ENCODE measurements at regions not wholly inside any gene's neighbourhood (a gene's known extent, or its start where the extent isn't known, plus 50 kb on each side); places are given as distances from the start of the nearest gene placed in this dataset.

- H3K27ac Mint-ChIP-seq (ENCODE audit: unreplicated experiment): no peak overlapping the region
- H3K27me3 ChIP-seq (replicated peaks; ENCODE audit: control insufficient read depth, insufficient read depth, low read length): no peaks in the 10 kb centered on the region
- no peaks in the 10 kb centered on the region for H3K9me3 Mint-ChIP-seq (ENCODE audit: unreplicated experiment)
- no peaks in the 10 kb centered on the region for H3K27me3 Mint-ChIP-seq (ENCODE audit: insufficient read depth, unreplicated experiment)
- no peaks in the 10 kb centered on the region for H3K36me3 ChIP-seq (ENCODE audit: control insufficient read depth, insufficient read depth, low read length)
- BruUV-seq (replicated peaks): no TSS peak
- H3K4me1 ChIP-seq: no peaks in the 10 kb centered on the region
- no peaks in the 10 kb centered on the region for H3K36me3 Mint-ChIP-seq (ENCODE audit: insufficient read depth, unreplicated experiment)
- H3K4me1 Mint-ChIP-seq (ENCODE audit: low read depth, unreplicated experiment): no peaks in the 10 kb centered on the region
- H3K9me3 ChIP-seq: no peaks in the 10 kb centered on the region
- DNase-seq: no peak
- H3K4me3 Mint-ChIP-seq (ENCODE audit: unreplicated experiment): no peak overlapping the region
- ChIA-PET POLR2A (no interaction called here), CTCF (no interaction called here)
- no peak overlapping the region for H3K4me3 ChIP-seq (ENCODE audit: low read depth, low read length)
- TF ChIP-seq, protein P1, sequence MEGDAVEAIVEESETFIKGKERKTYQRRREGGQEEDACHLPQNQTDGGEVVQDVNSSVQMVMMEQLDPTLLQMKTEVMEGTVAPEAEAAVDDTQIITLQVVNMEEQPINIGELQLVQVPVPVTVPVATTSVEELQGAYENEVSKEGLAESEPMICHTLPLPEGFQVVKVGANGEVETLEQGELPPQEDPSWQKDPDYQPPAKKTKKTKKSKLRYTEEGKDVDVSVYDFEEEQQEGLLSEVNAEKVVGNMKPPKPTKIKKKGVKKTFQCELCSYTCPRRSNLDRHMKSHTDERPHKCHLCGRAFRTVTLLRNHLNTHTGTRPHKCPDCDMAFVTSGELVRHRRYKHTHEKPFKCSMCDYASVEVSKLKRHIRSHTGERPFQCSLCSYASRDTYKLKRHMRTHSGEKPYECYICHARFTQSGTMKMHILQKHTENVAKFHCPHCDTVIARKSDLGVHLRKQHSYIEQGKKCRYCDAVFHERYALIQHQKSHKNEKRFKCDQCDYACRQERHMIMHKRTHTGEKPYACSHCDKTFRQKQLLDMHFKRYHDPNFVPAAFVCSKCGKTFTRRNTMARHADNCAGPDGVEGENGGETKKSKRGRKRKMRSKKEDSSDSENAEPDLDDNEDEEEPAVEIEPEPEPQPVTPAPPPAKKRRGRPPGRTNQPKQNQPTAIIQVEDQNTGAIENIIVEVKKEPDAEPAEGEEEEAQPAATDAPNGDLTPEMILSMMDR (IDR thresholded peaks at IDR 0.05; ENCODE audit: insufficient read depth in 1 of 2, low read depth in 1 of 2, low read length in 1 of 2, severe bottlenecking in 1 of 2, unreplicated experiment in 1 of 2): no peak
- intact Hi-C loops (cut with micrococcal nuclease; ENCODE audit: unreplicated experiment): no loop called here
Measured at GRCh38 chr18:10164271-10165071, 250.7 kb downstream of the VAPA start.

GRCh38 chr18:10166164-10166807, 252.5 kb downstream of the VAPA start:
- no TSS peak for BruUV-seq (replicated peaks)
- CTCF ChIA-PET: no interaction called here
- Mint-ChIP-seq H3K4me3 (ENCODE audit: unreplicated experiment) (no peak overlapping the region), H3K9me3 (ENCODE audit: unreplicated experiment) (no peaks in the 10 kb centered on the region), H3K27ac (ENCODE audit: unreplicated experiment) (no peak overlapping the region), H3K36me3 (ENCODE audit: insufficient read depth, unreplicated experiment) (no peaks in the 10 kb centered on the region), H3K27me3 (ENCODE audit: insufficient read depth, unreplicated experiment) (no peaks in the 10 kb centered on the region), H3K4me1 (ENCODE audit: low read depth, unreplicated experiment) (no peaks in the 10 kb centered on the region)
- H3K4me3 ChIP-seq (ENCODE audit: low read depth, low read length): no peak overlapping the region
- POLR2A ChIA-PET: no interaction called here
- DNase-seq: no peak
- TF ChIP-seq, protein P1 (IDR thresholded peaks at IDR 0.05; ENCODE audit: insufficient read depth in 1 of 2, low read depth in 1 of 2, low read length in 1 of 2, severe bottlenecking in 1 of 2, unreplicated experiment in 1 of 2): no peak
- H3K9me3 ChIP-seq: no peaks in the 10 kb centered on the region
- no peaks in the 10 kb centered on the region for H3K27me3 ChIP-seq (replicated peaks; ENCODE audit: control insufficient read depth, insufficient read depth, low read length)
- H3K4me1 ChIP-seq: no peaks in the 10 kb centered on the region
- no peaks in the 10 kb centered on the region for H3K36me3 ChIP-seq (ENCODE audit: control insufficient read depth, insufficient read depth, low read length)
- intact Hi-C loops (cut with micrococcal nuclease; ENCODE audit: unreplicated experiment): no loop called here

- H3K36me3 Mint-ChIP-seq (ENCODE audit: insufficient read depth, unreplicated experiment): no peaks in the 10 kb centered on the region
- H3K9me3 ChIP-seq: no peaks in the 10 kb centered on the region
- H3K27me3 Mint-ChIP-seq (ENCODE audit: insufficient read depth, unreplicated experiment): no peaks in the 10 kb centered on the region
- POLR2A ChIA-PET: no interaction called here
- H3K9me3 Mint-ChIP-seq (ENCODE audit: unreplicated experiment): no peaks in the 10 kb centered on the region
- H3K27ac Mint-ChIP-seq (ENCODE audit: unreplicated experiment): no peak overlapping the region
- intact Hi-C loops (cut with micrococcal nuclease; ENCODE audit: unreplicated experiment): no loop called here
- H3K4me1 ChIP-seq: no peaks in the 10 kb centered on the region
- H3K27me3 ChIP-seq (replicated peaks; ENCODE audit: control insufficient read depth, insufficient read depth, low read length): no peaks in the 10 kb centered on the region
- CTCF ChIA-PET: no interaction called here
- no TSS peak for BruUV-seq (replicated peaks)
- TF ChIP-seq, protein P1 (IDR thresholded peaks at IDR 0.05; ENCODE audit: insufficient read depth in 1 of 2, low read depth in 1 of 2, low read length in 1 of 2, severe bottlenecking in 1 of 2, unreplicated experiment in 1 of 2): no peak
- H3K4me1 Mint-ChIP-seq (ENCODE audit: low read depth, unreplicated experiment): no peaks in the 10 kb centered on the region
- no peaks in the 10 kb centered on the region for H3K36me3 ChIP-seq (ENCODE audit: control insufficient read depth, insufficient read depth, low read length)
- no peak overlapping the region for H3K4me3 Mint-ChIP-seq (ENCODE audit: unreplicated experiment)
- no peak for DNase-seq
- no peak overlapping the region for H3K4me3 ChIP-seq (ENCODE audit: low read depth, low read length)
Measured at GRCh38 chr18:10167759-10168158, 253.9 kb downstream of the VAPA start.
